ENCODE measurements at regions not wholly inside any gene's neighbourhood (a gene's known extent, or its start where the extent isn't known, plus 50 kb on each side); places are given as distances from the start of the nearest gene placed in this dataset.

GRCh38 chr18:60202708-60203107 lies 169.9 kb downstream of the MC4R start:
- Histone ChIP-seq H3K9me3 (ENCODE audit: insufficient read depth, low read length) (no peaks in the 10 kb centered on the region), H3K9ac (ENCODE audit: low read length) (no peak overlapping the region), H3K79me2 (ENCODE audit: low read length) (no peaks in the 10 kb centered on the region), H3K27ac (ENCODE audit: low read length) (no peak overlapping the region), H3K36me3 (replicated peaks; ENCODE audit: low read depth, low read length) (no peaks in the 10 kb centered on the region), H3K4me2 (ENCODE audit: low read length) (no peak overlapping the region), H3K4me3 (ENCODE audit: low read length) (no peak overlapping the region), H2AFZ (ENCODE audit: low read depth, low read length) (peak overlapping the region; percentile 24; the same call in 1 of the 2 replicates), H3K27me3 (ENCODE audit: low read depth, low read length) (0 out of 2 replicates have a peak, but pooled peaks cover 10% of the 10 kb centered on the region), H4K20me1 (ENCODE audit: insufficient read depth, low read length) (no peaks in the 10 kb centered on the region), H3K4me1 (ENCODE audit: low read length) (no peaks in the 10 kb centered on the region; the same call in 1 of the 2 replicates)
- no peak for TF ChIP-seq CTCF (IDR thresholded peaks at IDR 0.05; ENCODE audit: low read depth, low read length)
- no peak for TF ChIP-seq EZH2phosphoT487 (IDR thresholded peaks at IDR 0.05; ENCODE audit: low read depth)

- no peak overlapping the region for H3K4me2 ChIP-seq (ENCODE audit: low read length)
- H3K79me2 ChIP-seq (ENCODE audit: low read length): no peaks in the 10 kb centered on the region
- H3K27me3 ChIP-seq (ENCODE audit: low read depth, low read length): 0 out of 2 replicates have a peak, but pooled peaks cover 15% of the 10 kb centered on the region
- H3K36me3 ChIP-seq (replicated peaks; ENCODE audit: low read depth, low read length): no peaks in the 10 kb centered on the region
- no peak overlapping the region for H3K9ac ChIP-seq (ENCODE audit: low read length)
- no peak overlapping the region for H2AFZ ChIP-seq (ENCODE audit: low read depth, low read length)
- no peaks in the 10 kb centered on the region for H3K9me3 ChIP-seq (ENCODE audit: insufficient read depth, low read length)
- H3K27ac ChIP-seq (ENCODE audit: low read length): no peak overlapping the region
- H4K20me1 ChIP-seq (ENCODE audit: insufficient read depth, low read length): no peaks in the 10 kb centered on the region
- TF ChIP-seq CTCF (IDR thresholded peaks at IDR 0.05; ENCODE audit: low read depth, low read length) (no peak), EZH2phosphoT487 (IDR thresholded peaks at IDR 0.05; ENCODE audit: low read depth) (no peak)
- no peak overlapping the region for H3K4me3 ChIP-seq (ENCODE audit: low read length)
- no peaks in the 10 kb centered on the region; the same call in 1 of the 2 replicates for H3K4me1 ChIP-seq (ENCODE audit: low read length)
These were observed 172.0 kb downstream of the MC4R start for GRCh38 chr18:60200558-60200957.

GRCh38 chr18:60199505-60199904 lies 173.1 kb downstream of the MC4R start:
- no peak overlapping the region for H3K9ac ChIP-seq (ENCODE audit: low read length)
- H3K4me2 ChIP-seq (ENCODE audit: low read length): no peak overlapping the region
- H2AFZ ChIP-seq (ENCODE audit: low read depth, low read length): no peak overlapping the region
- no peak for TF ChIP-seq EZH2phosphoT487 (IDR thresholded peaks at IDR 0.05; ENCODE audit: low read depth)
- no peak for TF ChIP-seq CTCF (IDR thresholded peaks at IDR 0.05; ENCODE audit: low read depth, low read length)
- 0 out of 2 replicates have a peak, but pooled peaks cover 13% of the 10 kb centered on the region for H3K27me3 ChIP-seq (ENCODE audit: low read depth, low read length)
- H4K20me1 ChIP-seq (ENCODE audit: insufficient read depth, low read length): no peaks in the 10 kb centered on the region
- no peak overlapping the region for H3K27ac ChIP-seq (ENCODE audit: low read length)
- no peaks in the 10 kb centered on the region; the same call in 1 of the 2 replicates for H3K4me1 ChIP-seq (ENCODE audit: low read length)
- H3K36me3 ChIP-seq (replicated peaks; ENCODE audit: low read depth, low read length): no peaks in the 10 kb centered on the region
- H3K79me2 ChIP-seq (ENCODE audit: low read length): no peaks in the 10 kb centered on the region
- H3K9me3 ChIP-seq (ENCODE audit: insufficient read depth, low read length): no peaks in the 10 kb centered on the region
- H3K4me3 ChIP-seq (ENCODE audit: low read length): no peak overlapping the region

- H4K20me1 ChIP-seq (ENCODE audit: insufficient read depth, low read length): no peaks in the 10 kb centered on the region
- no peak overlapping the region for H3K4me3 ChIP-seq (ENCODE audit: low read length)
- H3K9ac ChIP-seq (ENCODE audit: low read length): no peak overlapping the region
- no peaks in the 10 kb centered on the region for H3K36me3 ChIP-seq (replicated peaks; ENCODE audit: low read depth, low read length)
- no peaks in the 10 kb centered on the region for H3K79me2 ChIP-seq (ENCODE audit: low read length)
- no peak overlapping the region for H3K4me2 ChIP-seq (ENCODE audit: low read length)
- H3K9me3 ChIP-seq (ENCODE audit: insufficient read depth, low read length): no peaks in the 10 kb centered on the region
- TF ChIP-seq EZH2phosphoT487 (IDR thresholded peaks at IDR 0.05; ENCODE audit: low read depth) (no peak), CTCF (IDR thresholded peaks at IDR 0.05; ENCODE audit: low read depth, low read length) (no peak)
- H3K27me3 ChIP-seq (ENCODE audit: low read depth, low read length): 0 out of 2 replicates have a peak, but pooled peaks cover 10% of the 10 kb centered on the region
- no peak overlapping the region for H3K27ac ChIP-seq (ENCODE audit: low read length)
- H2AFZ ChIP-seq (ENCODE audit: low read depth, low read length): no peak overlapping the region
- H3K4me1 ChIP-seq (ENCODE audit: low read length): no peaks in the 10 kb centered on the region; the same call in 1 of the 2 replicates
These were observed 174.7 kb downstream of the MC4R start for GRCh38 chr18:60197671-60198462.

All from OCI-LY3 (cell line).